ENCODE measurements at regions not wholly inside any gene's neighbourhood (a gene's known extent, or its start where the extent isn't known, plus 50 kb on each side); places are given as distances from the start of the nearest gene placed in this dataset.

GRCh38 chr18:29321561-29321960, 1144.6 kb upstream of the CDH2 start:
- H3K36me3 ChIP-seq (ENCODE audit: low read depth): no peaks in the 10 kb centered on the region
- no peak for TF ChIP-seq CTCF (IDR thresholded peaks at IDR 0.05)
- no peak overlapping the region for H3K4me3 ChIP-seq
- ATAC-seq (no peak), DNase-seq (no peak)
- no peaks in the 10 kb centered on the region for H3K4me1 ChIP-seq (ENCODE audit: low read depth)
- H3K9me3 ChIP-seq: peaks cover 12% of the 10 kb centered on the region
- intact Hi-C loops (cut with DNase I, micrococcal nuclease): no loop called here

GRCh38 chr18:29313312-29313711, 1136.4 kb upstream of the CDH2 start:
- TF ChIP-seq CTCF (IDR thresholded peaks at IDR 0.05): no peak
- ATAC-seq: no peak
- intact Hi-C loops (cut with DNase I, micrococcal nuclease): no loop called here

GRCh38 chr18:29311580-29311979, 1134.7 kb upstream of the CDH2 start:
- no peaks in the 10 kb centered on the region for H3K4me1 ChIP-seq (ENCODE audit: low read depth)
- H3K4me3 ChIP-seq: no peak overlapping the region
- H3K9me3 ChIP-seq: peaks cover 30% of the 10 kb centered on the region
- no peak for DNase-seq
- H3K36me3 ChIP-seq (ENCODE audit: low read depth): no peaks in the 10 kb centered on the region
- no peak for TF ChIP-seq CTCF (IDR thresholded peaks at IDR 0.05)
- intact Hi-C loops (cut with DNase I, micrococcal nuclease): no loop called here
- no peak for ATAC-seq

More at GRCh38 chr18:29313312-29313711, 1136.4 kb upstream of the CDH2 start:
- no peak overlapping the region for H3K4me3 ChIP-seq
- no peak for DNase-seq
- peaks cover 32% of the 10 kb centered on the region for H3K9me3 ChIP-seq
- H3K36me3 ChIP-seq (ENCODE audit: low read depth): no peaks in the 10 kb centered on the region
- no peaks in the 10 kb centered on the region for H3K4me1 ChIP-seq (ENCODE audit: low read depth)

GRCh38 chr18:29309366-29309765, 1132.4 kb upstream of the CDH2 start:
- TF ChIP-seq CTCF (IDR thresholded peaks at IDR 0.05): no peak
- DNase-seq: no peak
- H3K36me3 ChIP-seq (ENCODE audit: low read depth): no peaks in the 10 kb centered on the region
- H3K9me3 ChIP-seq: peaks cover 25% of the 10 kb centered on the region
- no peaks in the 10 kb centered on the region for H3K4me1 ChIP-seq (ENCODE audit: low read depth)
- intact Hi-C loops (cut with DNase I, micrococcal nuclease): no loop called here
- no peak for ATAC-seq
- no peak overlapping the region for H3K4me3 ChIP-seq

GRCh38 chr18:29307982-29308381, 1131.1 kb upstream of the CDH2 start:
- Histone ChIP-seq H3K36me3 (ENCODE audit: low read depth) (no peaks in the 10 kb centered on the region), H3K9me3 (peaks cover 16% of the 10 kb centered on the region), H3K4me3 (no peak overlapping the region), H3K4me1 (ENCODE audit: low read depth) (no peaks in the 10 kb centered on the region)
- intact Hi-C loops (cut with DNase I, micrococcal nuclease): no loop called here
- no peak for ATAC-seq
- TF ChIP-seq CTCF (IDR thresholded peaks at IDR 0.05): no peak
- no peak for DNase-seq

GRCh38 chr18:29307231-29307630, 1130.3 kb upstream of the CDH2 start:
- DNase-seq (no peak), ATAC-seq (no peak)
- no peak overlapping the region for H3K4me3 ChIP-seq
- intact Hi-C loops (cut with DNase I, micrococcal nuclease): no loop called here
- H3K9me3 ChIP-seq: peaks cover 13% of the 10 kb centered on the region
- no peaks in the 10 kb centered on the region for H3K4me1 ChIP-seq (ENCODE audit: low read depth)
- no peak for TF ChIP-seq CTCF (IDR thresholded peaks at IDR 0.05)
- no peaks in the 10 kb centered on the region for H3K36me3 ChIP-seq (ENCODE audit: low read depth)

All from mucosa of descending colon (tissue), 3 donors.